ENCODE measurements at regions not wholly inside any gene's neighbourhood (a gene's known extent, or its start where the extent isn't known, plus 50 kb on each side); places are given as distances from the start of the nearest gene placed in this dataset.

GRCh38 chr13:105719859-105720258, 815.6 kb downstream of the EFNB2 start:
- ChIA-PET POLR2A (no interaction called here), CTCF (no interaction called here)
- Histone ChIP-seq H3K9me3 (ENCODE audit: control insufficient read depth, insufficient read depth, low read depth, low read length) (no peaks in the 10 kb centered on the region), H3K4me1 (ENCODE audit: control insufficient read depth, insufficient read depth, low read length) (no peaks in the 10 kb centered on the region), H3K36me3 (ENCODE audit: control insufficient read depth in 2 of 2, insufficient read depth in 1 of 2, low read length in 2 of 2) (no peaks in the 10 kb centered on the region), H3K4me3 (ENCODE audit: low read depth, low read length) (no peak overlapping the region), H3K27ac (ENCODE audit: extremely low read depth, low read depth, low read length) (no peak overlapping the region)
- TF ChIP-seq ZNF768 (tag by site-specific recombination; IDR thresholded peaks at IDR 0.05), result no peak
- no peak for TF ChIP-seq ZNF777 (tag by site-specific recombination; IDR thresholded peaks at IDR 0.05; ENCODE audit: borderline replicate concordance)
- TF ChIP-seq ZSCAN4 (tag by site-specific recombination; IDR thresholded peaks at IDR 0.05), result no peak
- TF ChIP-seq ZBTB17 (tag by site-specific recombination; IDR thresholded peaks at IDR 0.05), result no peak
- no peak for TF ChIP-seq ZFHX2 (tag by site-specific recombination; conservative IDR thresholded peaks at IDR 0.05)
- TF ChIP-seq ZNF692 (tag by site-specific recombination; IDR thresholded peaks at IDR 0.05), result no peak
- TF ChIP-seq ZNF2 (tag by site-specific recombination; IDR thresholded peaks at IDR 0.05), result no peak
- TF ChIP-seq SP7 (tag by site-specific recombination; IDR thresholded peaks at IDR 0.05), result no peak
- no peak for TF ChIP-seq GLI4 (tag by site-specific recombination; IDR thresholded peaks at IDR 0.05)

- Histone ChIP-seq H3K27ac (ENCODE audit: extremely low read depth, low read depth, low read length) (no peak overlapping the region), H3K4me3 (ENCODE audit: low read depth, low read length) (no peak overlapping the region), H3K4me1 (ENCODE audit: control insufficient read depth, insufficient read depth, low read length) (no peaks in the 10 kb centered on the region), H3K9me3 (ENCODE audit: control insufficient read depth, insufficient read depth, low read depth, low read length) (no peaks in the 10 kb centered on the region), H3K36me3 (ENCODE audit: control insufficient read depth in 2 of 2, insufficient read depth in 1 of 2, low read length in 2 of 2) (no peaks in the 10 kb centered on the region)
- ChIA-PET POLR2A (no interaction called here), CTCF (no interaction called here)
- no peak for TF ChIP-seq ZNF488 (tag by site-specific recombination; IDR thresholded peaks at IDR 0.05)
- TF ChIP-seq ZNF510 (tag by site-specific recombination; IDR thresholded peaks at IDR 0.05; ENCODE audit: insufficient replicate concordance), result no peak
- no peak for TF ChIP-seq ZNF555 (tag by site-specific recombination; conservative IDR thresholded peaks at IDR 0.05)
- TF ChIP-seq ZNF239 (tag by site-specific recombination; IDR thresholded peaks at IDR 0.05), result no peak
- no peak for TF ChIP-seq SP3 (tag by site-specific recombination; IDR thresholded peaks at IDR 0.05)
- no peak for TF ChIP-seq REST (tag by site-specific recombination; IDR thresholded peaks at IDR 0.05)
- TF ChIP-seq ZBTB10 (tag by site-specific recombination; IDR thresholded peaks at IDR 0.05), result no peak
- TF ChIP-seq GLIS1 (tag by site-specific recombination; IDR thresholded peaks at IDR 0.05), result no peak
- TF ChIP-seq ZNF664 (tag by site-specific recombination; IDR thresholded peaks at IDR 0.05), result no peak
- TF ChIP-seq ZNF513 (tag by site-specific recombination; IDR thresholded peaks at IDR 0.05), result no peak
- no peak for TF ChIP-seq ZNF747 (tag by site-specific recombination; IDR thresholded peaks at IDR 0.05)
- no peak for TF ChIP-seq ZNF2 (tag by site-specific recombination; IDR thresholded peaks at IDR 0.05)
Measured at GRCh38 chr13:105709181-105709580, 826.3 kb downstream of the EFNB2 start.
